Myocyte (in vitro differentiated cells): ENCODE measurements at regions not wholly inside any gene's neighbourhood (a gene's known extent, or its start where the extent isn't known, plus 50 kb on each side); places are given as distances from the start of the nearest gene placed in this dataset.
"Not testable (repeated sequence)": the region's sequence is repeated elsewhere in the genome, so short reads cannot be mapped to it uniquely, and the experiment has no call there.

Experiments
- DNase-seq: peaks from one replicate; pipeline ENCODE4 v3.0.0-alpha.2; 2012; ENCODE audit warnings: low read depth

DNA sequence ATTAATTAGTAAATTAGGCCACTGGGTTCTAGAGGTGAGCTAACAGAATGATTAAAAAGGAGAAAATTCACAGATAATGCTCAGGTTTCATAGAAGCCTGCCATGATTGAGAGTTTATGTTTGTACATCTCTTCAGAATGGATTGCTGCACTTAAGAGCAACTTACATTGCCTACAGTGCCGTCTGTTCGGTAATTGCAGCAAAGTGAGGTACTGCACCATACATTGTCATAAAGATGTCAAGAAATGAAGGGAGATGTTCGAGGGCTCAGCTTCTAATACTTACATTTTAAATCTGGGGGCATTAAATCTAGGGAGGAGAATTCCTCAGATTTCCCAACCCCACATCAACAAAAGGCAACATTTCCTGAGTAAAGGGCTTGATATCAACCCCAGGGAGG, 976.2 kb upstream of the FANCL start:
- DNase-seq = no peak

DNA sequence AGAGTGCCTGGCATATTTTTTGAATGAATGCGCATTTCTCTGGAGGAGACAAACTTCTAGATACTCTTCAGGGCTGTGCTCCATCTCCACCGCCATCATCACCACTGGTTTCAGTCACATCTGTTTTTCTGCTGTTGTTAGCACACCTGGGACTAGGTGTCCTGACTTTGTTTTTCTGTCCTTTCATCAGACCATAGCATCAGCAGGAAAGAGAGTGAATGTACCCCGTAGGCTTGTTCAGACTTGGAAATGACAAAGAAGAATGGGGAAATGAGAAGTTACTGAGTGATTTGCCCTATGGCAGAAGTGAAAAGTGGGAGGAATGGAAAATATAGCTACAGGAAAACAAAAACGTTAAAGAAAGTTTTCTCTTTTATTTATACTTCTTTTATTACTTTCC, 965.2 kb upstream of the FANCL start:
- no peak for DNase-seq

DNA sequence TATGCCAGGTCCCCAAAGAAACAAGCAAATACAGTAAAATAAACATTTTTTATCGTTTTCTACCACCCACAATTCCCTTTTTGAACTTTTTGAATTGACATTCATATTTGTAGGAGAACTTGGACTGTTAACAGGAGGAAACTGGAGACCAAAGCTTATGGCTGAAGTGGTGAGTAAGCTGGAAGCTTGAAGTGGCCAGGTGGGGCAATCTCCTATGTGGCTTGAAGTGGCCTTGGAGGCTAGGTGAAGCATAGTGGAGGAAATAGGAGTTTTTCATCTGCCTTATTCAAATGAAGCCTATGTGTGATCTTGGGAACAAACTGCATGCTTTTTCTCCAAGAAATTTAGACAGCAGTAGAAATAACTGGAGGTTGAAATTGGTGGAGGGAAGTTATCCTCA, 962.9 kb upstream of the FANCL start:
- no peak for DNase-seq

DNA sequence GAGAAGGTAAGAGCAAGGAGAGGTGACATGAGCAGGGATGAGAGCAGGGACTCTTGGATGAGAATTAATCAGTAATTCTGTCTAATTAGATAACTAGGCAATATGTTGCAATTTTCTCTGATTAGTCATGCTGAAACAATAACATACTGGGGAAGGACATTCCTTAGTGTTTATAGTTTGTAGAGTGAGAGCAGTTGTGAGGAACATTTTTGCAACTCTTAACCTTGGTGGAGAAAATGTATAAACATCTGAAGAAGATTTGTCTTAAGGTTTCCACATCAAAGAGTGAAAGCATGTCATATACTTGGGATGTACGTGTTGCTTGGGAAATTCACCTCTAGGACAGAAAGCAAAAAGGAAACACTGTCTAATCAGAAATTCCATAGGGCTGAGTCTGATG, 955.4 kb upstream of the FANCL start:
- DNase-seq = no peak

DNA sequence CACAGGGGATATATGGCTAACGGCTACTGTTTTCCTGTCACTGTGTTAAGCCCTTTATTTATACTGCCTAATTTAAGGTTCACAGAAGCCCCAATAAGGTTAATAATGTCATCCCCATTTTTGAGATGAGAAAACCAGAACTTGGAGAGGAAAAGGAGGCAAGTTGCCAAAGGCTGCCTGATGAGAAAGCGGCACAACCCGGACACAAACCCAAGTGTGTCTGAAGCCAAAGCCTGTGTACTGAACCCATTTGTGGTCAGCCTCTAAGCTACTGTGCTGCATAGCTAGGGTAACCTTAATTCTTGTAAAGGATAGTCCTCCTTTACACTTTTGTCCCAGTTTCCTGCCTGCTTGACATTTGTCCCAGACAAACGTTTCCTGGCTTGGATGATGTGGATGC, 954.7 kb upstream of the FANCL start:
- no peak for DNase-seq

DNA sequence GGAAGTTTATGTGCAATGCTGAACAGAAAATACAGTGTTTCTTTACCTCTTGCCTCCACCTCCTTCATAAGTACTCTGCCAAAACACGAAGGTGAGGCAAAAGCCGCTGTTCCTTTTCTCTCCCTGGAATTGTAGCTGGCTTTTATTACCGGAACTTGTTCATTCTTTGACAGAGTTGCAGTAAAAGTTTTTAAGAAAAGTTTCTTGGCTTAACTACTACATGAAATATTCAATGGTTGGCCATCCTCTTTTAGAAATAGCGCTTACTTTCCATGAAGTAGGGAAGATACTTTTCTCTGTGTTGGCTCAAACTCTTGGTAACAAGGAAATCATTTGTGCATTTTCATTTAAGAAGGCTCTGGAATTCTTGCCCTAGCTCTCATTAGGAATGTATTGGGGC, 950.7 kb upstream of the FANCL start:
- DNase-seq = no peak

DNA sequence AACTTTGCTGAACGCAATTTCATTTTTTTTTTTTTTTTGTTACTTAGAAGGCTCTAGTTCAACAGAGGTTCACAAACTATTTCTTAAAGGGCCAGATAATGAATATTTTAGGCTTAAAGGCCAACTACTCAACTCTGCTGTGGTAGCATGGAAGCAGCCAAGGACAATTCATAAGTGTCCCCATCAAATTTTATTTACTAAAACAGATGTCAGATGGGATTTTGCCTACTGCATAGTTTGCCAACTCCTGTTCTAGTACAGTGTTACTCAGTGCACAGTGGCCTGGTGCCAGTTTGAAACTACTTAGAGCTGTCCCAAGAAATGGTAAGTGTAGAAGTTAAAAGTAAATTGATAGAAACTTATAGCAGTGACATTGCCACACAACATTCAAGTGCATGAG, 949.4 kb upstream of the FANCL start:
- DNase-seq = no peak

DNA sequence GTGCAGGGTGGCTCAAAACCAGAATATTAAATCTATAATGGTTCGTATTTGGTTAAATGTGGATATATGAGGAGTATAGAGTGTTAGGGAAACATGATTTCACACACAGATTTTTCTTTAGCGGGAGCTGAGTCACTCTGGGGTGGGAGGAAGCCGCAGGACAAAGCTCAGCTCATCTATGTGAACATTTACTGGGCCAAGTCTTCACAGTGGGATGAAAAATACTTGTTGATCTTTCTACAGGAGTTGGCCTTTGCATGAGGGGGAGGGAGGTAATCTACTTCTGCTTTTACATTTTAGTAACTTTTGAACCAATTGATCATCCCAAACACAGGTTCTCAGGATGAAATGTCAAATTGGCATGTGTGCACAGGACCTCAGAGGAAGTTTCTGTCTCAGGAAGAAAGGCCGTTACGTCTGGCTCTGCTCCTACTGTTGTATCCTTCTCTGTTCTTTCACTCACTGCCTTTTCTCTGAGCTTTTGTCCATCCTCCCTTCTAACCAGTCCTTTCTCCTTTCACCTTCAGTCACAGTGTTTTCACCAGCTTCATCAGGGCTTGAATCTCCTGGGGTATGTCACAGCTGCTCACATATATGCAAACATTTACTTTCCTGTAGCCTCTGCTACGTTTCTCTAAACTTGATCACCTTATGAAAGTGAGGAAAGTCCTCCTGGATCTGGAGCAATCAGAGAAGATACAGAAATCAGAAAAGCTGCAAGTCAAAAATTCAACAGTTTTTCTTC, 943.3 kb upstream of the FANCL start:
- no peak for DNase-seq

DNA sequence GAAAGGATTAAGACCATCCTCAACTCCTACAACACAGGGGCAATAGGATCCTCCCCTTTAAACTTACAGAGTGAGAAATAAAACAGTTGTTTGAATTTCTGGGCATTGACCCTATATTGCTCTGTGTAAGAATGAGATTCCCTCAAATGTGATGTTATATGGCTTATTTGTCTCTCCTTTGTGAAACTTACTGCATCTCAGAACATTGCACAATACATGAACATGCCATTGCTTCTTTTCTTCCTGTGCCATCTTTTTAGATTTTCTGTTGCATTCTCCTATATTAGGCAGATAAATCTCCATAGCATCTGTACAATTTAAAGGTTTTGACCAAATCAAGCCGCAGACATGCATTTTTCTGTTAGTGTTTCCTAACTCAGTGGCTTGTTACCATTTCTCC, 941.9 kb upstream of the FANCL start:
- DNase-seq = no peak

DNA sequence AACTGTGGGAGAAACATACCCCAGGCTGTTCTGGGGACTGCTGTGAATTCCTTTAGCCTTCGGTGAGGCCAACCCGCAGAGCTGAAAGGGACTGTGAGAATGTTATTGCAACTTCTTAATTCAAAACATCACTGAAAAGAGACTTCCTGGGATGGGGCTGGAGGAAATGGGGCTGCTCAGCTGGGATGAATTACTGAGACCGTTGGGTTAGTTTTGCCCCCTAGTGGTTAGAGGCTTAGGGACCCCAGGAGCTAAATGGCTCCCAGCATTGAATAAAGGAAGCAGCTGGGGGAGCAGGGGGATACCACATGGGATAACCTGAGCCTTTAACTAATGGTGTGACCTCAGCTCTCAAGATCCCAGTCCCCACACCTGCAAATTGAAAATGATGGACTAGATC, 941.1 kb upstream of the FANCL start:
- no peak for DNase-seq

DNA sequence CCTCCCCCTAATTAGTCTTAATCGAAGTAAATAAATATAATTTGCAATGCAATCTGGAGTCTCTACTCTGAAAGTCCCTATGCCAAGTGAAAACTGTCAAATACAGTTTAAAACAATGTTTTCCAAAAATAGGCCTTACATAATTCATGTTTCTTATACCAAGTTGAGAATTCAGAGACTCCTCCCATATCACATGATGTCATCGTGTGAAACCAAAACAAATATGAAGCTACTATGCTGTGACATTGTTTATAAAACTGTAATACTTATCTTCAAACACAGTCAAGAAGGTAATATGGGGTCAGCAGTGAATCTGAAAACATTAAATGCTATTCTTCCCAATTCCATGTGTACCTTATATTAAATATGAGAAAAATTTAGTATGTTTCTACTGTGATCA, 940.2 kb upstream of the FANCL start:
- DNase-seq = no peak

DNA sequence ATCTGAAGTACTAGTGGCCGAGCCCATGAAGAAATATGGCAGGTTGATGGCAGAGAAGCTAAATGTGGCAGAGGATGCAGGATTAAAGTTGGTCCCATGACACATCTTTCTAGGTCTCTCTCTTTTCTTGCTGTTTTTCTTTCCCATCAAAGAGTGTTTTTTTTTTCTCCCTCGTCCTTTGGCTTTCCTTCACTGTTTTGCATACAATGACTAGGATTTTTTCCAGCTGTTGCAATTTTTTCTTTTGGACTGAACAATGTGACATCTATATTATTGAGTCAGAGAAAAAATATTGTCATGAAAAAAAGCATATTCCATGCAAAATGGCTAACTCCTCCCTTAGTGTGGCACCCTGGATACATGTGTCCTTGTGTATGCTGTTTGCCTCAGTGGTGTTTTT, 939.5 kb upstream of the FANCL start:
- no peak for DNase-seq

DNA sequence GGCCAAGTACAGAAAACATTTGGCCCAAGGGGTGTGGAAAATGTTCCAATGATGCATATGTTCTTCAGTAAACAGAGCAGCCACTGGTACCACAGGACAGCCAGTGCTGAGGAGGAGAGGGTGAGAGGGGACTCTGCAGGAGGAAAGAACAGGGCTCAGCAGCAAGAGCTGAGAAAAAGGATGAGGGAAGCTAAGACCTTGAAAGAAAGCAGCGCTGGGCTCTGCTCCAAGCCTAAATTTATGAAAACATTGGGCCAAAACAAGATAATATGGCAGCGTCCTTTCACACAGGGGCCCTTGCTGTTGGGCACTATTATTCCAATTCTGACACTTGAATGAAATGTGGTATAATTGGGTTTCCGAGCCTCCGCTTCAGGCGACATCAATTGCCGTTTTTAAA, 939.0 kb upstream of the FANCL start:
- DNase-seq = no peak

DNA sequence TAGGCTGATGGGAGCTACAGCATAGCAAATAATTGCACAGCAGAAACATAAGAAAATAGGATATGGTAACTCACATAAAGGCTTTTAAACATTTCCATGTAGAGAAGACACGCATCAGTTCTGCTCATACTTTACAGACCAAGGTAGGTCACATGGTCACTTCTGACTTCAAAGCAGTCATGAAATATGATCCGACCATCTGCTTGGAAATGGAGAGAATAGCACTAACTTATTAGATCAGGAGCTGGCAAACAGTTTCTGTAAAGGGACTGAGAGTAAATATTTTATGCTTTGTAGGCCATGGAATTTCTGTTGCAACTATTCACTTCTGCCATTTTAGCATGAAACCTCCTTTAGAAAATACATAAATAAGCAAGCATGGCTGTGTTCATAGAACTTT, 936.6 kb upstream of the FANCL start:
- no peak for DNase-seq

DNA sequence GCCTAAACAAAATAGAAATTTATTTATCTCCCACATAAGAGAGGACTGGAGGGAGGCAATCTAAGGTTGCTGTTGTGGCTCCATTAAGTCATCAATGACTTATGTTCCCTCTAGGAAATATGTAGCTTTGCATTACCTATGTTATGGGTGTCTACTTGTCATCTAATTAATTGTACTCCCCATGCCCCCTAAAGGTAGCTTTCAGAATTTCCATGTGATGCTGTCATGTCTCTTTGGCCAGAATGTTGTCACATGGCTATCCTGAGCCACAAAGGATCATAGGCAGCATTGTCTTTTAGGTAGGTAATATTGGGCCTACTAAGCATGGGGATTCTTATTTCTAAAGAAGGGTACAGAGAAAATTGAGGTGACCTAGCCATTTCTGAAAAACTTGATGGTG, 935.6 kb upstream of the FANCL start:
- no peak for DNase-seq

DNA sequence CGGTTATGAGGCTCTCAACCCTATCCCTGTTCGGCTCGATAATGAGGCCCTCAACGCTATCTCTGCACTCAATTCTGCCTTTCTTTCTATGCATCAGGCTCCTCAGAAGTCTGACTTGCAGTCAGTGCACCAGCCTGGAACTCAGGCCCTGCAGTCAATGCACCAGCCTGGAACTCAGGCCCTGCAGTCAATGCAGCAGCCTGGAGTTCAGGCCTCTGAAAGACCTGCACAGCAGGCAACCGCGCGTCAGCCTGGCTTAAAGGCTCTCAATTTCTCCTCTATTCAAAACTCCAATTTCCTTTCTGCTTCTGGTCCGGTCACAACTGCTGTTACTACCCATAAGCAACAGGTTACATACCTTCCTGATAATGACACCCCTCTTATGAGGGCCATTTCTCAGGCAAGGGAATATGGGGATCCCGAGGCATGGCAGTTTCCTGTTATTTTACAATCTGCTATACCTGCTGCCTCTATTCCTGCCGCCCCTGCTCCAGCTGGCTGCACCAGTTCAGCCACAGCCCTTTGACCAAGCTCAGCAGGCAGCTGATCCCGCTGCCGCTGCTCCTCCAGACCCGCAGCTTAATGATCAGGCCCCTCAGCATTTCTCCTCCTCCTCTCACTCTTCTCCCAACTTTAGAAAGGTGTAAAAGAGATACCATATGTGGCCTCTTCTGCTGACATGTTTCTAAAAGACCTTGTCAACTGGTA, 933.6 kb upstream of the FANCL start:
- DNase-seq = no peak

DNA sequence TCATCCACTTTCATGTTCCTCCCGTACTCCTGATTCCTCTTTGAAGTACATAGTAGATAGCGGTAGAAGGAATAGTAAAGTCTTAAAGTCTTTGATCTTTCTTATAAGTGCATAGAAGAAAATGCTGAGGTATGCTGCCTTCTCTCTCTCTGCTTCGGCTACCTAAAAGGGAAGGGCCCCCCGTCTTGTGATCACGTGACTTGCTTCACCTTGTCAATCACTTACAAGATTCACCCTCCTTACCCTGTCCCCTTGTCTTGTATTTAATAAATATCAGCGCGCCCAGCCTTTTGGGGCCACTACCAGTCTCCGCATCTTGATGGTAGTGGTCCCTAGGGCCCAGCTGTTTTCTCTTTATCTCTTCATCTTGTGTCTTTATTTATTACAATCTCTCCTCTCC, 932.2 kb upstream of the FANCL start:
- DNase-seq = no peak

DNA sequence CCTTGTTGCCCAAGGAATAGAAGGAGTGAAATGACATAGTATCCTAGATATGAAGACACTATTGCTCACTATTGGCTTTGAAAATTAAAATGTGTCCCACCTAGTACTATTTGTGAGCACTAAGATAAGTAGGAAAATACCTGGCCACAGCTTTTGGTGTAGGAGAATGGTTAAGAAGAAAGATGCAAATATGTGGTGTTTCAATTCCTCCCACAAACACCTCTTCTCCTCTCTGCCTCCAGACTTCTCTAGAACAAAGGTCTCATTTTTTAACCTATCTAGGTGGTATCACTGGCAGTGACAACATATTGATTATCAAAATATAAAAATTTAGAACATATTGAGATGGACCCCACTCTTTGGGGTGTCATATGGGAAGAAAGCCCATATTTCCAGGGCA, 929.9 kb upstream of the FANCL start:
- DNase-seq = no peak

DNA sequence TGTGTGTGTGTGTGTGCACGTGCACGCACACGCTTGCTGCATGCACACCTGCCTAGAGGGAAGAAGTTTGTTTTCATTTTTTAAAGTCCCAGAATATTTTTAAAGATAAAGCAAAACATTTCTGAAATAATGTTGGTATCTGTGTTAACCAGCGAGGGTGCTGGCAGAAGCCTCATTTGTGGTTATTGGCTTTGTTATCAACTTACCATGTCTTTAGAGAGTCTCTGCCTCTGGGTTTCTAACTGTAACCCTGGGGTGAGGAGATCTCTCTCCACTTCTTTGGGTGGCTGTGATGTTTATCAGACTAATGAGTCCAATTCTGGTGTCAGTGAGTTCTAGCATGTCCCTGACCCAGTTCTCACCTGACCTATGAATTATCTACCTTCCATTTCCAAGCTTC, 927.6 kb upstream of the FANCL start:
- no peak for DNase-seq

DNA sequence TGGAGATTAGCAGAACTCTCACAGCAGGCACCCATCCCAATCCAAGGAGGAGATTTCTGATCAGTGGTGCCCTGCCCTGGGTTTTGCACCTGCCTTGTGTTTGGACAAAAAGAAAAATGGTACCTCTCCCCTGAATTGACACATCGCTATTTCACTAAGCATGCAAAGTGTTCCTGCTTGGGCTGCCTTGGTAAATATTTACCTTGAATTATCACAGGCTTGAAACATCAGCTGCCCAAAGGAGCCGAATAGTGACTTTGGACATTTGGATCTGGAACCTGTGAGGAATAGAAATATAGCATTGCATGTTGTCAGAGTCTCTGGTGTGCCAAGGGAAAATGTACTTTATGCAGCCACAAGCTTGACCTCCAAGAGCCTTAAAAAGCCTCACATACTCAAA, 926.4 kb upstream of the FANCL start:
- no peak for DNase-seq

DNA sequence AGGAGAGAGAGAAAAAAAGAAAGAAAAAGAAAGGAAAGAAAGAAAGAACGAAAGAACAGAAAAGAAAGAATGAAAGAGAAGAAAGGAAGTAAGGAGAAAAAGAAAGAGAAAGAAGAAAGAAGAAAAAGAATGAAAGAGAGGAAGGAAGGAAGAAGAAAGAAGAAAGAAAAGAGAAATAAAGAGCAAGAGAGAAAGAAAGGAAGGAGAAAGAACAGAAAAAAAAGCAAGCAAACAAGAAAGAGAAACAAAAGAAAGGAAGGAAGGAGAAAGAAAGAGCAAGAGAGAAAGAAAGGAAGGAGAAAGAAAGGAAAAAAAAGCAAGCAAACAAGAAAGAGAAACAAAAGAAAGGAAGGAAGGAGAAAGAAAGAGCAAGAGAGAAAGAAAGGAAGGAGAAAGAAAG, 916.8 kb upstream of the FANCL start:
- DNase-seq = not testable (repeated sequence)

DNA sequence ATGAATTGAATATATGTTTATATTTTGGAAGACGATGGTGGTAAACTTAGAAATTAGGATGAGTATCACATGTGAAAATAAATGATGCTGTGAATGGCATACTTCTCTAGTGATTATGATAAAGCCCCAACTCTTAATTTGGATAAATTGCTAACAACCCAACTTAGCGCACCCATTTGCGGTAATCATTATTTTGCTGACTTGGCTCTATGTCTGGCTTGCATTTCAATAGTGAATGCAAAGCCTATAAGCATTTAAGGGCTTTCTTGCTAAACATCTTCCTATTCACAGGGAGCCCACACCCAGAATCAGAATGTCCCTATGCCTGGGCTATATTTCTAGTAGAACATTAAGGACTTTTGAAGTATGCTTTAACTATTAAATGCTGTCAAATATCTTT, 910.7 kb upstream of the FANCL start:
- DNase-seq = no peak

DNA sequence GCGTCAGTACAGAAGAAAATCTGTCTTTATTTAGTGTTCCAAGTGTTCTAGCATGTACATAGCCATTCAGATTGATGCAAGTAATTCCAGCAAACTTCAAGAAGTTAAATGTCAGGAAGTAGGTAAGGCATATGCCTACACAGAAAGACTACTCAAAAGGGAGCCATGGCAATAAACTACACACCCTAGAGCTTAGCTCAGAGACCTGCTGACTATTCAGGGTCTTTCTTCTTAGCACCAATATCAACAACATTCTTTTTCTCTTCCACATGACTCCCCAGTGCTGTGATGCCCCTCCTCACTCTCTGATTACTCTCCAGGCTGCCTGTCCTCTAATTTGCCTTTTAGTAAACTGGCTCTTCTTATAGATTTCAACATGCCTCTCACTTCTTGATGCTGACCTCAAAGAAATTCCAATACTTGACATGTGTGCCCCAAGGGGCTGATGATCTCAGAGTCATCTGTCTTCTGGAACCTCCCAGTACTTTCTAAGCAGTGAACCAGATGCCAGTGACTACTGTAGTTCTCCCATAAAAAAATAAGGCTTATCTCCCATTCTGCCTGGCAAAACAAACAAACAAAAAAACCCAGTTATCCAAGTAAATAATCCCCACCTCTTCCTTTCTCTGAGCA, 909.2 kb upstream of the FANCL start:
- DNase-seq = no peak
